Heart left ventricle (tissue), 13 donors: ENCODE measurements at regions not wholly inside any gene's neighbourhood (a gene's known extent, or its start where the extent isn't known, plus 50 kb on each side); places are given as distances from the start of the nearest gene placed in this dataset.

Source experiments
- POLR2A ChIP-seq, 2 donors: fragments of 450-650 bp; IDR thresholded peaks; one replicate each; pipeline ENCODE4 v1.6.1; 2017; ENCODE audit warnings: antibody characterized with exemption in 2 of 2, mild to moderate bottlenecking in 2 of 2, moderate library complexity in 2 of 2
- TF ChIP-seq, protein P1 (sequence below), 12 donors: fragments of 200-600 bp; sonication (generic) in 4 of 12; IDR thresholded peaks; one replicate each; pipeline versions ENCODE4 v1.5.0 to v1.8.0; 2018 to 2022; ENCODE audit warnings: antibody characterized with exemption in 12 of 12, mild to moderate bottlenecking in 5 of 12
- donor health status: ischemic (EF 13 %, LVEDD 7.1; RV severe dilation, severe dysfunction).
- donor health status: DM: no; HTN: yes; CAD: no.
- donor health status: DM: no; HTN: no; CAD: no.
- donor health status: ischemic (EF 25% LVEDD 6.9; RV normal size, moderate dysfunction).
- donor health status: ischemic (EF 25% LVEDD 5.7; RV mildly dilated, moderate dysfunction).
- donor health status: ischemic (EF 35%, LVEDD 5.7; RV mildly dilated, moderate dysfunction).
- donor health status: nonischemic (EF 11% LVEDD 7.7; RV severe dilation, severe dysfunction).
- donor health status: DM: yes; HTN: yes; CAD: no.
- donor health status: PGD.
- donor health status: ischemic (EF 29% LVEDD 5.4; RV normal size, mild dysfunction).
- donor health status: nonischemic (EF 23%, LVEDD 6.1; RV moderate dilation, normal function).

DNA sequence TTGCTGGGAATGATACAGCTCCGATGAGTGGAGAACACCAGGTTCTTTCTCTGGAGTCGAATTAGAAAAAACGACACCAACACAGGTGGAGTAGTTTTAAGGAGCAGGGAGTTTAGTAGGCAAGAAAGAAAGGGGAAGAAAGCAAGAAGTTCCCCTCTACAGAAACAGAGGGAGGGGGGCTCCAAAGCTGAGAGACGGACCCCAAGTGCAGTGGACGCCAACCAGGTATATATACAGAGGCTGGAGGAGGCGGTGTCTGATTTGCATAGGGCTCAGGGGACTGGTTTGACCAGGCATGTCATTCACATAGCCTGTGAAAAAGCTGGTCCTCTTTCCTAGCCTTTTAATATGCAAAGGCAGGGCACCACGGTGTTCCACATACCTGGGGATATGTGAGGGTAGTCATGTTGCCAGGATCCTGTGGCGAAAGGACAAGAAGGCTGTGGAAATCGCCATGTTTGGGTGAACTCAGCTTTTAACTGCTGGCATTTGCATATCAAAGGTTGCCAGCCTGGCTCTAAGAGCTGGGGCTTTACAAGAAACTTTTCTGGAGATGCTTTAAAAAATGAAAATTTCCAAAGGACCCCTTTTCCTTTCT, 887.4 kb upstream of the EPHA6 start:
- TF ChIP-seq, protein P1, sequence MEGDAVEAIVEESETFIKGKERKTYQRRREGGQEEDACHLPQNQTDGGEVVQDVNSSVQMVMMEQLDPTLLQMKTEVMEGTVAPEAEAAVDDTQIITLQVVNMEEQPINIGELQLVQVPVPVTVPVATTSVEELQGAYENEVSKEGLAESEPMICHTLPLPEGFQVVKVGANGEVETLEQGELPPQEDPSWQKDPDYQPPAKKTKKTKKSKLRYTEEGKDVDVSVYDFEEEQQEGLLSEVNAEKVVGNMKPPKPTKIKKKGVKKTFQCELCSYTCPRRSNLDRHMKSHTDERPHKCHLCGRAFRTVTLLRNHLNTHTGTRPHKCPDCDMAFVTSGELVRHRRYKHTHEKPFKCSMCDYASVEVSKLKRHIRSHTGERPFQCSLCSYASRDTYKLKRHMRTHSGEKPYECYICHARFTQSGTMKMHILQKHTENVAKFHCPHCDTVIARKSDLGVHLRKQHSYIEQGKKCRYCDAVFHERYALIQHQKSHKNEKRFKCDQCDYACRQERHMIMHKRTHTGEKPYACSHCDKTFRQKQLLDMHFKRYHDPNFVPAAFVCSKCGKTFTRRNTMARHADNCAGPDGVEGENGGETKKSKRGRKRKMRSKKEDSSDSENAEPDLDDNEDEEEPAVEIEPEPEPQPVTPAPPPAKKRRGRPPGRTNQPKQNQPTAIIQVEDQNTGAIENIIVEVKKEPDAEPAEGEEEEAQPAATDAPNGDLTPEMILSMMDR (IDR thresholded peaks at IDR 0.05) = no peak
- TF ChIP-seq POLR2A (IDR thresholded peaks at IDR 0.05) = no peak
